CD4-positive, alpha-beta T cell treated with Interleukin-4 for 4 hours (primary cell): ENCODE measurements at regions not wholly inside any gene's neighbourhood (a gene's known extent, or its start where the extent isn't known, plus 50 kb on each side); places are given as distances from the start of the nearest gene placed in this dataset.

Experiments
- DNase-seq: peaks from one replicate; pipeline ENCODE4 v3.0.0-alpha.2; 2020

- DNase-seq: no peak
Measured at GRCh38 chr1:75984781-75985180, 52.6 kb upstream of the ASB17 start.

- DNase-seq: no peak
Measured at GRCh38 chr1:75985827-75986226, 53.6 kb upstream of the ASB17 start.

GRCh38 chr1:75986478-75986877, 54.3 kb upstream of the ASB17 start:
- no peak for DNase-seq

- DNase-seq: no peak
Measured at GRCh38 chr1:75989121-75989520, 56.9 kb upstream of the ASB17 start.

- DNase-seq: no peak
Measured at GRCh38 chr1:75990686-75991085, 58.5 kb upstream of the ASB17 start.

GRCh38 chr1:75991497-75992114, 59.4 kb upstream of the ASB17 start:
- peak; percentile 56 for DNase-seq

GRCh38 chr1:75992312-75992711, 60.1 kb upstream of the ASB17 start:
- no peak for DNase-seq

GRCh38 chr1:75993661-75994060, 61.5 kb upstream of the ASB17 start:
- no peak for DNase-seq

- no peak for DNase-seq
Measured at GRCh38 chr1:75996196-75996595, 64.0 kb upstream of the ASB17 start.

- DNase-seq: no peak
Measured at GRCh38 chr1:75999034-75999433, 66.8 kb upstream of the ASB17 start.

GRCh38 chr1:76003946-76004345, 70.6 kb upstream of the ST6GALNAC3 start:
- no peak for DNase-seq

- DNase-seq: no peak
Measured at GRCh38 chr1:76005765-76006164, 68.8 kb upstream of the ST6GALNAC3 start.

GRCh38 chr1:76006234-76006633, 68.3 kb upstream of the ST6GALNAC3 start:
- DNase-seq: no peak

- DNase-seq: no peak
Measured at GRCh38 chr1:76010802-76011201, 63.7 kb upstream of the ST6GALNAC3 start.

GRCh38 chr1:76012341-76013205, 62.0 kb upstream of the ST6GALNAC3 start:
- no peak for DNase-seq

GRCh38 chr1:76013206-76013581, 61.4 kb upstream of the ST6GALNAC3 start:
- DNase-seq: no peak

GRCh38 chr1:76015478-76016103, 59.0 kb upstream of the ST6GALNAC3 start:
- DNase-seq: no peak

- DNase-seq: no peak
Measured at GRCh38 chr1:76018045-76018444, 56.5 kb upstream of the ST6GALNAC3 start.

GRCh38 chr1:76021846-76022245, 52.7 kb upstream of the ST6GALNAC3 start:
- no peak for DNase-seq

- DNase-seq: no peak
Measured at GRCh38 chr1:76023669-76024435, 50.7 kb upstream of the ST6GALNAC3 start.
